ENCODE measurements at regions not wholly inside any gene's neighbourhood (a gene's known extent, or its start where the extent isn't known, plus 50 kb on each side); places are given as distances from the start of the nearest gene placed in this dataset.

DNA sequence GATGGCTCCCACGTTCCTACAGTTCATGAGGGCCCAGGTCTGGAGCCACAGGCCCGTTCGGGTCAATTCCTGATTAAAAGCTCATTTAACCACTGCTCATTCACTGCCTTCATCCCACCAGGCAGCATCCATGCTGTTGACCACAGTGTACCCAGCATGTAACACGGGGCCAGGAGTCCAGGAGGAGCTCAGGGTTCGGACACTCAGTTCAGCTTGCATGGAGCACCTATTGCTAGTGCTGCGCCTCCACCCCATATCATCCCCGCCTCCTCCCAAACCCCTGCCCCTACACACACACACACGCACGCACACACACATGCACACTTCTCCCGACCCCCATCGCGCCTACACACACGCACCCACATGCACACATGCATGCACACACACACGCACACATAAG, 72.9 kb upstream of the SNTG2 start:
- DNase-seq (ENCODE audit: low read depth in 2 of 2), result no peak
- TF ChIP-seq, protein P1, sequence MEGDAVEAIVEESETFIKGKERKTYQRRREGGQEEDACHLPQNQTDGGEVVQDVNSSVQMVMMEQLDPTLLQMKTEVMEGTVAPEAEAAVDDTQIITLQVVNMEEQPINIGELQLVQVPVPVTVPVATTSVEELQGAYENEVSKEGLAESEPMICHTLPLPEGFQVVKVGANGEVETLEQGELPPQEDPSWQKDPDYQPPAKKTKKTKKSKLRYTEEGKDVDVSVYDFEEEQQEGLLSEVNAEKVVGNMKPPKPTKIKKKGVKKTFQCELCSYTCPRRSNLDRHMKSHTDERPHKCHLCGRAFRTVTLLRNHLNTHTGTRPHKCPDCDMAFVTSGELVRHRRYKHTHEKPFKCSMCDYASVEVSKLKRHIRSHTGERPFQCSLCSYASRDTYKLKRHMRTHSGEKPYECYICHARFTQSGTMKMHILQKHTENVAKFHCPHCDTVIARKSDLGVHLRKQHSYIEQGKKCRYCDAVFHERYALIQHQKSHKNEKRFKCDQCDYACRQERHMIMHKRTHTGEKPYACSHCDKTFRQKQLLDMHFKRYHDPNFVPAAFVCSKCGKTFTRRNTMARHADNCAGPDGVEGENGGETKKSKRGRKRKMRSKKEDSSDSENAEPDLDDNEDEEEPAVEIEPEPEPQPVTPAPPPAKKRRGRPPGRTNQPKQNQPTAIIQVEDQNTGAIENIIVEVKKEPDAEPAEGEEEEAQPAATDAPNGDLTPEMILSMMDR (IDR thresholded peaks at IDR 0.05; ENCODE audit: low read depth, low read length), result no peak
- H3K4me3 ChIP-seq (replicated peaks in 1 of 2; ENCODE audit: low read depth in 2 of 2, low read length in 2 of 2), result no peak overlapping the region

DNA sequence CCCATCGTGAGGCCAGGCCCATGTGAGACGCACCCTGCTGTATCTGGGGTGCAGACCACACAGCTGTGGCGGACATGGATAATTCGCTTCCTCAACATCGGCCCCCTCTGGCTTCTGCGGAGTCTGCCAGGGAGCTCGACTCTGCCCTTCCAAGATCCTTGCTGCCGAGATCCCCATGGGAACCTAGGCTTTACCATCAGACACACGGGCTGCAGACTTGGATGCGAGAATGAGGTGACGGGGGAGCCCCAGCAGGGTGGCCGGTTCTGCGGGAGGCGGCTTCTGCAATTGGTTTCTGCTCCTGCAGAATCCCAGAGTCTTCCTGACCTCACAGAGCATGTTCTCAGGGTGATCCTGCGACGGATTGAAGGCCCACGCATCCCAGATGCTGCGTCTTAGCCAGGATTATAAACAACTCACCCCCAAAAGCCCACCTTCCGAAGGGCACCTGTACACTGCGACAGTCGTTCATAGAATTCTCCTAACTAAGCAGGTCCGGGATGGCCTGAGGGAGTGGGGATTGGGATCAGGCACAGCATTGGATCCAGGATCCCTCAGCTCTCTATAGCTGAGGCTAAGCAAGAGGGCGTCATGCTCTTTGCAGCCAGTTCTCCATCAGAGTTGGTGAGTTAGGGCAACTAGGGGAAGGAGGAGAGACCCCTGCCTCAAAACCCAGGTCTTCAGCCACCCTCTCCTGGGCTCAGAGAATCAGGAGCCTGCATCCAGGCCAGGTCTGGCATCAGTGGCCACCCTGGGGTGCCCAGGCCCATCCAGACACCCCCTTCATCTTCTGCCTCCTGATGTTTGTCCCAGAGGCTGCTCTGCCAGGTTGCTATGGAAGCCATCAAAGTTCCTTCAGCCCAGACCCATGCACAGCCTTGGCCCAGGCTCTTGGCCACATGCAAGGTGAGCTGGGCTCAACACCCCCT, 74.7 kb upstream of the SNTG2 start:
- H3K4me3 ChIP-seq (replicated peaks in 1 of 2; ENCODE audit: low read depth in 2 of 2, low read length in 2 of 2), result no peak overlapping the region
- TF ChIP-seq, protein P1 (IDR thresholded peaks at IDR 0.05; ENCODE audit: low read depth, low read length), result no peak
- no peak for DNase-seq (ENCODE audit: low read depth in 2 of 2)

DNA sequence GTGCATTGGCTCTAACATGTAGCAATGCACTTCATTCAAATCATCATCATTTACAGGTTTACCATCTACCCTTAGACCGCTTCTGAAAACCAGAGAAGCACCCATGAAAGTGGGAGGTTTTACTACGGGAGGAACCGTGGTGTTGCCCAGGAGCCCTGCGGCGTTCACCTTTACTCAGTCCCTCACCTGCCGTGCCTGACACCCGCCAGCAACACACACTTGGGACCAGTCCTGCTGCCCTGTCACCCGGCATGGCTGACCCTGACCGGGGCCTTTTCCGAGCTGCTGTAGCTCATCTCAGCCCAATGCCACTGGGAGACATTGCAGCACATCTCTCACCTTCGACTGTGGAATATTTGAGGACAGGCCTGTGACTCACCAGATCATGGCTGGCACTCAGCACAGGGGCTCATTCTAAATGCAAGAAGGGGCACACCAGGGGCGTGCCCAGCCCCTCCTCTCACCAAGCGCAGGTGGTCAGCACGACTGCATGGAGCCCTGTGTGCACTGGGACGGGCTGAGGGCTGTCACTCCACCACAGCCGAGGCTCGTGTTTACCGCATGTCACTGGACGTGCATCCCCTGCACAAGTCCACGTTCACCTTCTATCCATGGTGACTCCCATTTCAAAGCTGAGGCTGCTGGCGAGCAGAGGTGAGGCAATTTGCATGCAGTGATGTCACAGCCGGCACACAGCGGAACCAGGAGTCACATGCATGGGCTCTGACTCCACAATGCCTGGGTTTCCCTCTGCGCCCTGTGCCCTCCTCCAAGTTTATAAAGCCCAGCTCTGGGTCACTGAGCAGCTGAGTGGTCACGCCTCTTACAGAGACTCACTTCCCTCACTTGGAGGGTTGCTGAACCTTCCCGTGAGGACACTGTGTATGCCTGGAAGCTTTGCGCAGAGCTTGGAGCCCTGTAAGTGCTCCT, 76.7 kb upstream of the SNTG2 start:
- H3K4me3 ChIP-seq (replicated peaks in 1 of 2; ENCODE audit: low read depth in 2 of 2, low read length in 2 of 2), result no peak overlapping the region
- no peak for DNase-seq (ENCODE audit: low read depth in 2 of 2)
- TF ChIP-seq, protein P1 (IDR thresholded peaks at IDR 0.05; ENCODE audit: low read depth, low read length), result no peak

DNA sequence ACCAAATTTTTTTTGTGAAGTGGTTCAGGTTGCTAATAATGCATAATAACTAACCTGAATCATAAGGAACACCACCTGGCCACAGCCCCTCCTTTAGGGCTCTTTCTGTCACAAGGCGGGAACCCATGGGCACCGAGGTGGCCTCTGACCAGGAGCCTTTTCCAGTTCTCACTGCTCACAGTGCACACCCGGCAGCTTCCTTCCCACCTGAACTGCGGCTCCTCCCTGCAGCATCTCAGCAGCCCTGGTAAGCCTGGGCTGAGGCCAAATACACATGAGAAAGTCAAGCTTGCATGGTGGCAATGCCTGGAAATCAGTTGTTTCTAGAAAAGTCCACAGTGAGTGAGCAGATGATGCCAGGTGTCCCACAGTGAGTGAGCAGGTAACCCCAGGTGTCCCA, 77.6 kb upstream of the SNTG2 start:
- TF ChIP-seq, protein P1 (IDR thresholded peaks at IDR 0.05; ENCODE audit: low read depth, low read length), result no peak
- no peak for DNase-seq (ENCODE audit: low read depth in 2 of 2)
- H3K4me3 ChIP-seq (replicated peaks in 1 of 2; ENCODE audit: low read depth in 2 of 2, low read length in 2 of 2), result no peak overlapping the region

DNA sequence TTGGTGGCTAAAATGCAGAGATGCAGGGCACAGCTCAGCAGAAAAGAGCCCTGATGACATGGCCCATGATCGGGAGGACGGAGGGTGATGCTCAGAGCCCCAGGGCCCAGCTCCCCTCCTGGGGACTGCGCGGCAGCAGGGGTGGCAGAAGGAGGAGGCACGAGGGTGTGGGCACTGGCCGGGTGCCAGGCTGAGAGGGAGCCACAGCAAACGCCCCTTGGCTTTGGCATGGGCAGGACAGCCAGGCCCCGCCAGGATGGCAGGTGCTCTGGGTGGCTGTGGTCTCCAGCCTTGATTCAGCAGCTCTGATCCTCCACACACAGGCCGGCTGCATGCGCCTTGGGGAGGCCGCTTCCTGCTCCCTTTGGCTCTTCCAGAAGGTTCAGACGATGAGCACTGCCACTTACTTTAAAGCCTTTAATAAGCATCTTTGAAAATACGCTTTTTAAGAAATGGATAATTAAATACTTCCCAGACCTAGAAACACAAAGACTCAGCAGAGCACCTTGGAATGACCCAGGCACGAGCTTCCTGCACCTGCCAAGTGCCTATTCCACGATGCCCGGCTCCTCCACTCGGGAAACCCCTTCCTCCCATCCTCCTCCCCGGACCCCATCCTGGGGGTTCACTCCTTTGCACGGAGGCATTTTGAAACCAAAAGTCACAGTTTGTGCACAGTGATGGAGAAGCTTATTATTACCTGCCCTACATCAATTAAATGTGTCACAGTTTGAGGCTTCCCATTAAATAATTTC, 78.5 kb upstream of the SNTG2 start:
- DNase-seq (ENCODE audit: low read depth in 2 of 2), result no peak
- no peak overlapping the region for H3K4me3 ChIP-seq (replicated peaks in 1 of 2; ENCODE audit: low read depth in 2 of 2, low read length in 2 of 2)
- TF ChIP-seq, protein P1 (IDR thresholded peaks at IDR 0.05; ENCODE audit: low read depth, low read length), result no peak

DNA sequence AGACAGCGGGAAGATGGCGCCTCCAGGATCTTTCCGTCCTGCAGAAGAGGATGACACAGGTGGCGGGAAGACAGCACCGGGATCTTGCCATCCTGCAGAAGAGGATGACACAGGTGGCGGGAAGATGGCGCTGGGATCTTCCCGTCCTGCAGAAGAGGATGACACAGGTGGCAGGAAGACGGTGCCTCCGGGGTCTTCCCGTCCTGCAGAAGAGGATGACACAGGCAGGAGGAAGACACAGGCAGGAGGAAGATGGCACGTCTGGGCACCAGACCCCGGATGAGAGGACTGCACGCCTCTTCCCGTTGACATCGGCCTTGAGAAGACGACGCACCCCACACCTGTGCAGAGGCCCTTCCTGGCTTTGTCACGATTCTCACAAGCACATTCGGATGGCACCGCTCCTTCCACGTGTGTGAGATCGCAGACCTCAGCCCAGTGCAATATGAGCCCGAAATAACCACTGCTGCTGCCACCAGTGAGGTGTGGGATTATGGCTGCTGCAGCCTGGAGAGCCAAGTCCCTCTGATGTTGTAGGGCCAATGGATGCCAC, 79.4 kb upstream of the SNTG2 start:
- TF ChIP-seq, protein P1 (IDR thresholded peaks at IDR 0.05; ENCODE audit: low read depth, low read length), result no peak
- no peak overlapping the region for H3K4me3 ChIP-seq (replicated peaks in 1 of 2; ENCODE audit: low read depth in 2 of 2, low read length in 2 of 2)

More for the DNA sequence above, 79.4 kb upstream of the SNTG2 start:
- DNase-seq (ENCODE audit: low read depth in 2 of 2), result no peak

Measured in cardiac fibroblast (primary cell).